Fibroblast of lung (primary cell): ENCODE measurements at regions not wholly inside any gene's neighbourhood (a gene's known extent, or its start where the extent isn't known, plus 50 kb on each side); places are given as distances from the start of the nearest gene placed in this dataset.
"Not testable (repeated sequence)": the region's sequence is repeated elsewhere in the genome, so short reads cannot be mapped to it uniquely, and the experiment has no call there.

Source experiments
- EZH2 ChIP-seq: IDR thresholded peaks from 2 replicates; pipeline ENCODE4 v1.5.1; 2012; ENCODE audit warnings: low read length, control low read depth, mild to moderate bottlenecking; ENCODE audit errors: missing control alignments
- TF ChIP-seq, protein P1 (sequence below), 2 donors: IDR thresholded peaks in 1 of 2; conservative IDR thresholded peaks in 1 of 2; 1 replicate in 1 of 2; 2 replicates in 1 of 2; pipeline ENCODE4 v1.5.1; 2011 to 2012; ENCODE audit warnings: low read length in 2 of 2, control low read depth in 1 of 2, inconsistent platforms in 1 of 2, low read depth in 1 of 2, mild to moderate bottlenecking in 1 of 2

DNA sequence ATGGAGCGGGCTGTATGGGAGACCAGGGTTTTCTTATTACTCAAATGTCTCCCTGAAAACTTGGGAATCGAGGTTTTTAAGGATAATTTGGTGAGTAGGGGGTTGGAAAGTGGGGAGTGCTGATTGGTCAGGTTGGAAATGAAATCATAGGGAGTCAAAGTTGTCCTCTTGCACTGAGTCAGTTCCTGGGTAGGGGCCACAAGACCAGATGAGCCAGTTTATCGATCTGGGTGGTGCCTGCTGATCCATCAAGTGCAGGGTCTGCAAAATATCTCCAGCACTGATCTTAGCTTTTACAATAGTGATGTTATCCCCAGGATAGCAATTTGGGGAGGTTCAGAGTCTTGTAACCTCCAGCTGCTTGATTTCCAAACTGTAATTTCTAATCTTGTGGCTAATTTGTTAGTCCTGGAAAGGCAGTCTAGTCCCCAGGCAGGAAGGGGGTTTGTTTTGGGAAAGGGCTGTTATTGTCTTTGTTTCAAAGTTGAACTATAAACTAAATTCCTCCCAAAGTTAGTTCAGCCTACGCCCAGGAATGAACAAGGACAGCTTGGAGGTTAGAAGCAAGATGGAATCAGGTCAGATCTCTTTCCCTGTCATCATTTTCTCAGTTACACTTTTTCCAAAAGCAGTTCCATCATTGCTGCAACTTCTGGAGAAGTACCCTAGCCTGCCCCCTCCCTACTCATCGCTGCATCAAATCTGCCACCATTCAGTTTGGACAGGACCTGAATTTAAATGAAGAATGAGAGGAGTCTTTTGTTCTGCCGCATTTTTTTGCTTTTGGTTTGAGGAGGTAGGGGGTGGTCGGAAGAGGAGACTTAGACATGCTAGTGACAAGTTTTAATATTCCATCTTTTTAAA, 236.4 kb upstream of the GALNT17 start:
- TF ChIP-seq, protein P1, sequence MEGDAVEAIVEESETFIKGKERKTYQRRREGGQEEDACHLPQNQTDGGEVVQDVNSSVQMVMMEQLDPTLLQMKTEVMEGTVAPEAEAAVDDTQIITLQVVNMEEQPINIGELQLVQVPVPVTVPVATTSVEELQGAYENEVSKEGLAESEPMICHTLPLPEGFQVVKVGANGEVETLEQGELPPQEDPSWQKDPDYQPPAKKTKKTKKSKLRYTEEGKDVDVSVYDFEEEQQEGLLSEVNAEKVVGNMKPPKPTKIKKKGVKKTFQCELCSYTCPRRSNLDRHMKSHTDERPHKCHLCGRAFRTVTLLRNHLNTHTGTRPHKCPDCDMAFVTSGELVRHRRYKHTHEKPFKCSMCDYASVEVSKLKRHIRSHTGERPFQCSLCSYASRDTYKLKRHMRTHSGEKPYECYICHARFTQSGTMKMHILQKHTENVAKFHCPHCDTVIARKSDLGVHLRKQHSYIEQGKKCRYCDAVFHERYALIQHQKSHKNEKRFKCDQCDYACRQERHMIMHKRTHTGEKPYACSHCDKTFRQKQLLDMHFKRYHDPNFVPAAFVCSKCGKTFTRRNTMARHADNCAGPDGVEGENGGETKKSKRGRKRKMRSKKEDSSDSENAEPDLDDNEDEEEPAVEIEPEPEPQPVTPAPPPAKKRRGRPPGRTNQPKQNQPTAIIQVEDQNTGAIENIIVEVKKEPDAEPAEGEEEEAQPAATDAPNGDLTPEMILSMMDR (conservative IDR thresholded peaks at IDR 0.05 in 1 of 2, IDR thresholded peaks at IDR 0.05 in 1 of 2; ENCODE audit: low read depth in 1 of 2, low read length in 2 of 2) = not testable (repeated sequence)
- TF ChIP-seq EZH2 = not testable (repeated sequence)
